ENCODE measurements at regions not wholly inside any gene's neighbourhood (a gene's known extent, or its start where the extent isn't known, plus 50 kb on each side); places are given as distances from the start of the nearest gene placed in this dataset.

DNA sequence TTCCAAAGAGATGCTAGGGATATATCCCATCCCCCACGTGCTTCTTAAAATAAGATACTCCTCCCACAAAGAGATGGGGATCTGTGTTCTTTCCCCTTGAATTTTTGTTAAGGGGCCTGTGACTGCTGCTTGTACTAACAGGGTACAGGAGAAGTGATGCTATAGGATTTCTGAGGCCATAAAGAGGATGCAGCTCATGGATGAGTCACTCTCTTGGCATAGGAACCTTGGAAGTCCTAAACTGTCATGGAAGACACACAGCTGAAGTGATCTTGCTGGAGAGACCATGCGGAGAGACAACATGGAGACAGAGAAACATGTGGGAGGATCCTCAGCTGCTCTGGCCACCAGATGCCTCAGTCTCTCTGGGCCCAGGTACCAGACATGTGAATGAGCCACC is 157.2 kb downstream of the S1PR1 start:
- TF ChIP-seq, protein P1, sequence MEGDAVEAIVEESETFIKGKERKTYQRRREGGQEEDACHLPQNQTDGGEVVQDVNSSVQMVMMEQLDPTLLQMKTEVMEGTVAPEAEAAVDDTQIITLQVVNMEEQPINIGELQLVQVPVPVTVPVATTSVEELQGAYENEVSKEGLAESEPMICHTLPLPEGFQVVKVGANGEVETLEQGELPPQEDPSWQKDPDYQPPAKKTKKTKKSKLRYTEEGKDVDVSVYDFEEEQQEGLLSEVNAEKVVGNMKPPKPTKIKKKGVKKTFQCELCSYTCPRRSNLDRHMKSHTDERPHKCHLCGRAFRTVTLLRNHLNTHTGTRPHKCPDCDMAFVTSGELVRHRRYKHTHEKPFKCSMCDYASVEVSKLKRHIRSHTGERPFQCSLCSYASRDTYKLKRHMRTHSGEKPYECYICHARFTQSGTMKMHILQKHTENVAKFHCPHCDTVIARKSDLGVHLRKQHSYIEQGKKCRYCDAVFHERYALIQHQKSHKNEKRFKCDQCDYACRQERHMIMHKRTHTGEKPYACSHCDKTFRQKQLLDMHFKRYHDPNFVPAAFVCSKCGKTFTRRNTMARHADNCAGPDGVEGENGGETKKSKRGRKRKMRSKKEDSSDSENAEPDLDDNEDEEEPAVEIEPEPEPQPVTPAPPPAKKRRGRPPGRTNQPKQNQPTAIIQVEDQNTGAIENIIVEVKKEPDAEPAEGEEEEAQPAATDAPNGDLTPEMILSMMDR (IDR thresholded peaks at IDR 0.05): no peak
- no peak for TF ChIP-seq POLR2A (IDR thresholded peaks at IDR 0.05)
- no peak for TF ChIP-seq EP300 (IDR thresholded peaks at IDR 0.05; ENCODE audit: low read depth)
- TF ChIP-seq POLR2AphosphoS5 (IDR thresholded peaks at IDR 0.05): no peak
